ENCODE measurements at regions not wholly inside any gene's neighbourhood (a gene's known extent, or its start where the extent isn't known, plus 50 kb on each side); places are given as distances from the start of the nearest gene placed in this dataset.

DNA sequence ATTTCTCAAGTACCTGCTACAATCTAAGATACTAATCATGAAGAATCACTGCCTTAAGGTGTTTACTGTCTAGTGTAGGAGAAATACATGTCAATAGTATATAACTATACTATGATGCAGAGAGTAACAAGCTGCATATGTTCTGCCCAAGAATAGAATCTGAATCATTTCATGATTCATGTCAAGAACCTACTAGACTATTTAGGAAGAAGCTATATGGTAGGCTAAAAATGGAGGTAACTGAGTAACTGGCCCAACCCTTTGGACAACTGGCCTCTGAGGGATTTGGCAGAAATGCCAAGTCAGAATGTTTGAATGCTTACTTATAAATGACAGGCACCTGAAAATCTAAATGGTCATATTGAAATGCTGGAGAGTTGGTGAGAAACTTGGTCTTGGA is 59.9 kb upstream of the DGKG start:
- no peak for TF ChIP-seq CTCF (IDR thresholded peaks at IDR 0.05; ENCODE audit: borderline replicate concordance, extremely low read depth, low read length, poor library complexity, severe bottlenecking)
- TF ChIP-seq EZH2 (IDR thresholded peaks at IDR 0.05; ENCODE audit: borderline replicate concordance, low read depth, low read length, severe bottlenecking), result no peak
